Activated CD8-positive, alpha-beta memory T cell treated with anti-CD3 and anti-CD28 coated beads, Interleukin-2, amount 50 U/mL, for 1 hour (primary cell): ENCODE measurements at regions not wholly inside any gene's neighbourhood (a gene's known extent, or its start where the extent isn't known, plus 50 kb on each side); places are given as distances from the start of the nearest gene placed in this dataset.
"Not testable (repeated sequence)": the region's sequence is repeated elsewhere in the genome, so short reads cannot be mapped to it uniquely, and the experiment has no call there.

Source experiments
- DNase-seq: peaks from one replicate; pipeline ENCODE4 v3.0.0-alpha.2; 2020; ENCODE audit errors: extremely low read depth

GRCh38 chr15:95132774-95133173, 901.4 kb downstream of the MCTP2 start:
- no peak for DNase-seq

- DNase-seq: no peak
Measured at GRCh38 chr15:95134431-95135110, 903.2 kb downstream of the MCTP2 start.

- no peak for DNase-seq
Measured at GRCh38 chr15:95138604-95139270, 907.4 kb downstream of the MCTP2 start.

GRCh38 chr15:95141486-95141885, 910.1 kb downstream of the MCTP2 start:
- DNase-seq: no peak

DNA sequence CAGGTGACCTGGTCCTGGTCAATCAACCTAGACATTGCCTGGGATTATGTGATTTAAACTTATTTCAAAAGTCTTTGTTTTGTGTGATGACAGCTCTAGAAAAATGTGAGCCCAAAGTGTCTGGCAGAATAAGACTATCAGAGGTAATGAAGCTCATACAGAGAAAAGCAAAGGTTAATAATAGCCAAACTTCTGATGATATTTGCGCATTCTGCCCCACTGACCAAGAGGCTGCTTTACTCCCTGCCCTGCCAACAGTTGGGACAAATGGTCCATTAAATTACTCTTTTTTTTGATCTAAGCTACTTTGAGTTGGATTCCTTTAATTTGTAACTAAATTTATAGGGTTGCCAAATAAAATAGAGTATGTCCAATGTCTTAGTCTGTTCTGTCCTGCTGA, 911.2 kb downstream of the MCTP2 start:
- DNase-seq: no peak

- no peak for DNase-seq
Measured at GRCh38 chr15:95146481-95146880, 915.1 kb downstream of the MCTP2 start.

DNA sequence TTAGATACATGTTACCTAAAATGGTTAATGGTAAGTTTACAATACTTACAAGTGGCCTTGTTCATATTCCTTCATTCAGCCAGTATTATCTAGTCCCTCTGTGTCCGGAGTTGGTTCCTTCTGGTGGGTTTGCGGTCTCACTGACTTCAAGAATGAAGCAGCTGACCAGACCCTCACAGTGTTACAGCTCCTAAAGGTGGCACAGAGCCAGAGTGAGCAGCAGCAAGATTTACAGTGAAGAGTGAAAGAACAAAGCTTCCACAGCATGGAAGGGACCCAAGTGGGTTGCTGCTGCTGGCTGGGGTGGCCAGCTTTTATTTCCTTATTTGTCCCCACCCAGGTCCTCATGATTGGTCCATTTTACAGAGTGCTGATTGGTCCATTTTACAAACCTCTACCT, 916.8 kb downstream of the MCTP2 start:
- DNase-seq: no peak

- DNase-seq: no peak
Measured at GRCh38 chr15:95149036-95149435, 917.7 kb downstream of the MCTP2 start.

GRCh38 chr15:95149771-95150170, 918.4 kb downstream of the MCTP2 start:
- no peak for DNase-seq

DNA sequence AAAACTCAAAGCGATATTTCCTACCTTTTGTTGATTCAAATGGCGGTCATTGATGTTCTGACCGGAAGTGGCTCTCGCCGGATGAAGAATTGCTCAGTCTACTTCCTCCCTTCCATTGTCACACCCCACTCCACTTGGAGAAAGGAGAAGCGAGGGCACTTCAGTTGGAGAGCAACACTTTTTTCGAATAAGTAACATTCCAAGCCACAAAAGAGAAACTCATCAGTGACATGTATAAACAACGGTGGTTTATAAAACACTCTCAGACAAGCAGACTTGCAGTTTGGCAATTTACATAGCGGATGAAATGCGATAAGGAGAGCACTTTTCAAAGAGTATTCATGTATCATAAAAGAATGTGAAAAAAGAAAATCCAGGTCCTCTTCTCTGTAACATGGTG, 919.1 kb downstream of the MCTP2 start:
- DNase-seq: no peak

- no peak for DNase-seq
Measured at GRCh38 chr15:95152741-95153140, 921.4 kb downstream of the MCTP2 start.

DNA sequence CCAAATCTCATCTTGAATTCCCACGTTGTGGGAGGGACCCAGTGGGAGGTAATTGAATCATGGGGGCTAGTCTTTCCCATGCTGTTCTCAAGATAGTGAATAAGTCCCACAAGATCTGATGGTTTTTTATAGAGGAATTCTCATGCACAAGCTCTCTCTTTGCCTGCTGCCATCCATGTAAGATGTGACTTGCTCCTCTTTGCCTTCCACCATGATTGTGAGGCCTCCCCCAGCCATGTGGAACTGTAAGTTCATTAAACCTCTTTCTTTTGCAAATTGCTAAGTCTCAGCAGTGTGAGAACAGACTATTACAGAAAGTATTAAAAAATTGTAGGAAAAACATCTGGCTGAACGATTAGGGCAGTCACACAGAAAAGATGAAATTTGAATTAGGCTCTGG, 921.8 kb downstream of the MCTP2 start:
- not testable (repeated sequence) for DNase-seq

DNA sequence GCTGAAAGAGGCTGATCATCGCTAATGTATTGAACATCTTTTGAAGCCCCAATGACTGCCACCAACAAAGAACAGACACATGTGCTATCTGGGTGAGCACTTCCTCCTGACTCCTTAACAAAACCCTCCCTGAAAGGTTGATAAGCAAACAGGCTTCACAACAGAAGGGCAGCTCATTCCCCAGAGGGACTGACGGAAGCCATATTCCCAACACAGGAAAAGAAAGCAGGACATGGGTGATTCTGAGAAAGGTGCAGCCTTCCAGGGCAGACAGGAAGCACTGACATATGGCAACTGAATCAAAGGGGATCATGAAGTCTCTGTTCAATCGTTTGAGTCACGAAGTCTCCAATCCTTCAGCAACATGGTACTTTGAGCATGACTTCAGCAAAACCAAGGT, 929.0 kb downstream of the MCTP2 start:
- no peak for DNase-seq

DNA sequence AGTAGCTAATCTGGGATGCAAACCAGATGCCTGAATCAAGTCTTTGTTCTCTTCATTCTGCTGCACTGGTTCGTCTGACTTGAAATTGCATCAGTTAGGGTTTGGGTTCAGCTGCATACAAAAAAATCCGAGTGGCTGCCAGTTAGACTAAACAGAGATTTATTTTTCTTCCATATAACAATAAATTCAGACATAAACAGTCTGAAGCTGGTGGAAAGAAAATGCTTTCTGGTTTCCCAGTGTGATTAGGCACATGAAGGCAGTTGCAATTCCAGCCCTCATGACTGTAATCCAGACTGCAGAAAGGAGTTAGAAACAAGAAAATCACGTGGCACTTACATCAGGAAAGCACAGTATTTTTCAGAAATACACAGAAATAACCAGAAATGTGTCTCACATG, 930.7 kb downstream of the MCTP2 start:
- no peak for DNase-seq

- no peak for DNase-seq
Measured at GRCh38 chr15:95162531-95162930, 931.2 kb downstream of the MCTP2 start.

GRCh38 chr15:95162967-95163531, 931.7 kb downstream of the MCTP2 start:
- no peak for DNase-seq

- no peak for DNase-seq
Measured at GRCh38 chr15:95168152-95168551, 936.8 kb downstream of the MCTP2 start.

GRCh38 chr15:95168951-95169431, 937.6 kb downstream of the MCTP2 start:
- DNase-seq: no peak

- no peak for DNase-seq
Measured at GRCh38 chr15:95169541-95170459, 938.4 kb downstream of the MCTP2 start.

- no peak for DNase-seq
Measured at GRCh38 chr15:95170561-95171380, 939.4 kb downstream of the MCTP2 start.

DNA sequence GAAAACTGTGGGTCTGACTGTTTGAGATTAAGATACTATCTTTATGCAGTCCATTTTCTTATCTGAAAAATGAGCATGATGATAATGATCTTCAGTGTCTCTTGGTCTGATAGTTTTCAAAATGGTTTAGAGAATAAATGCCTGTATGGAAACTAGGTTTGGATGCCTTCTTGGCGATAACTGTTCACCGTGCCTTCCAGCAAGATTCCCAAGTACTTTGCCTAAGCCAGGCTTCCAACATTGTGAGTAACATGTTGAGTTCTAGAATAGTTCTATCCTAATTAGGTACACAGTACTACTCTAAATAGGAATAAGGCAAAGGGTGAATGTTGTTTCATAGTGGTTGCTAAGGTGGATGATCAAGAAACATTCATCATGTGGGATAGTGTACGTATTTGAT, 940.2 kb downstream of the MCTP2 start:
- DNase-seq: no peak
